NCI-H2107 (cell line): ENCODE measurements at regions not wholly inside any gene's neighbourhood (a gene's known extent, or its start where the extent isn't known, plus 50 kb on each side); places are given as distances from the start of the nearest gene placed in this dataset.

Experiments used
- DNase-seq: peaks from one replicate; lab custom pipeline; 2025; lab: John Stamatoyannopoulos, UW

DNA sequence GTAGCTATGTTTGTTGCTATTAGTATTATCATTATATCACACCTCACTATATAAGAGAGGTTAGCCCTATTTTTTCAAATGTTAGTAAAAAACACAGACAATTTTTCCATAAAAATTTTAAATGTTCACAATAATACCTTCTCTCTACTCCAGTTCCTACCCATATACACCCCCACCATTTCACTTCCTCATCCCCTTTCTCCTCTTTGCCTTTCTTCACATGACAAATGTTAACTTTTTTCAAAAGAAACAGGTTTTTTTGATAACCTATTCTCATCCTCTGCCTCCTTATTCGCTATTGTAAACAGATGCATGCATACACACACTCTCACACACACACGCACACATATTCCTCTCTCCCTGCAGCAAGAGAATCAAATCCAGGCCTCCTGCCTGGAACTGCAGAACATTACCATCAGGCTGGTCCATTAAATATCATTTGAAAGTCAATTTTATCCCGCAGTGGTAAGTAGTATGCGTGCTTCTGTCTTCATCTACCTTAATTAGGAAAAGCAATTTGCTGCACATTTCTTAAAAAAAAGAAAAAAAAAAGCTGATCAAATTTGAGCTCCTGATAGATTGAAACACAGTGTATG is 55.5 kb downstream of the MID1IP1 start:
- DNase-seq, result no peak

DNA sequence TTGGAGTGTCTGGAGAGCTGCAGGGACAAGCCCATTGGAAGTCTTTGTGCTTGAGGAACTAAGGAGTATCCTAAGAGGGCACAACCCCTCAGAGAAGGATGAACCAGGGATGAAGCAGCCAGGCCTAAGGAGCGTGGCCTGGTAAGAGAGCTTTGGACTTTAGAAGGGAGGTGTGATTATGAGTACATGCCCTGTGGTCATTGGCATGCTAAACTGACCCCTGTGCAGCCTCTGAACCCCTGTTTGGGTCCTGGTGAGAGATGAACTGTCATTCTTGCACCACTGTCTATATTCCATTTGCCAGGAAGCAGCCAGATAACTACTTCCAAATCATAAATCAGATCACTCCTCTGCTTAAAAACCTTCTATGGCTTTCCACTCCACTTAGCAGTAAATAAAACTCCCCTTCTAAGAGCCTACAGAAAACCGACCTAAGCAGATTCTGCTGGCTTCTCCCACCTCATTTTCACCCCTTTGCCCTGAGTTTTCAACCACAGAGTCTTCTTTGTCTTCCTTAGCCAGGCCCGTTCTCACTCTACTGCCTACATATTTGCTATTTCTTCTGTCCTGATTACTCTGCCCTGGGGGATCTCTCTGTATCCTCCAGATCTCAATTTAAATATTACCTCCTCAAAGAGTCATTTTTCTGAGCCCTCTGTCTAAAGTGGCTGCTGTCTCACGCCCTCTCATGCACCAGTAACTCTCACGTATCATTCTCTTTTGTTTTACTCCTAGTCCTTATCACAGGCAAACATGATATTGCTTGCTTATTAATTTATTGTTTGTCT is 56.7 kb downstream of the MID1IP1 start:
- no peak for DNase-seq

DNA sequence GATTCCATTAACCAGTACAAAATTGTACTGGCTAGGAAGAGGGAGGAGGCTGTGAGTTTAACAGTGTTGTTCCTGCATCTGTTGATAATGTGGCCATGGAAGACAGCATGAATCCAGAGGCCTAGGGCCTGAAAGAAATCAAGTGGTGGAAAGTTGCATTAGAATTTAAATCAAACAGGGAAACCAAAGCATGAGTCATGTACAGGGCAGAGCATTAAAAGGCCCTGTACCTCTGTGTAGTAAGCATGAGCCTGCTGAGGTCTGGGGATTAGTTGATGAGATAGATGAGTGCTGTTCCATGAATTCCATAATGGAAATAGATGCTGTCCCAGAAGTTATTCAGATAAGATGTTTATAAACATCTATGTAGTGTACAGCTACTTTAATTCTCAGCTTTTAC is 58.3 kb downstream of the MID1IP1 start:
- DNase-seq, result no peak

DNA sequence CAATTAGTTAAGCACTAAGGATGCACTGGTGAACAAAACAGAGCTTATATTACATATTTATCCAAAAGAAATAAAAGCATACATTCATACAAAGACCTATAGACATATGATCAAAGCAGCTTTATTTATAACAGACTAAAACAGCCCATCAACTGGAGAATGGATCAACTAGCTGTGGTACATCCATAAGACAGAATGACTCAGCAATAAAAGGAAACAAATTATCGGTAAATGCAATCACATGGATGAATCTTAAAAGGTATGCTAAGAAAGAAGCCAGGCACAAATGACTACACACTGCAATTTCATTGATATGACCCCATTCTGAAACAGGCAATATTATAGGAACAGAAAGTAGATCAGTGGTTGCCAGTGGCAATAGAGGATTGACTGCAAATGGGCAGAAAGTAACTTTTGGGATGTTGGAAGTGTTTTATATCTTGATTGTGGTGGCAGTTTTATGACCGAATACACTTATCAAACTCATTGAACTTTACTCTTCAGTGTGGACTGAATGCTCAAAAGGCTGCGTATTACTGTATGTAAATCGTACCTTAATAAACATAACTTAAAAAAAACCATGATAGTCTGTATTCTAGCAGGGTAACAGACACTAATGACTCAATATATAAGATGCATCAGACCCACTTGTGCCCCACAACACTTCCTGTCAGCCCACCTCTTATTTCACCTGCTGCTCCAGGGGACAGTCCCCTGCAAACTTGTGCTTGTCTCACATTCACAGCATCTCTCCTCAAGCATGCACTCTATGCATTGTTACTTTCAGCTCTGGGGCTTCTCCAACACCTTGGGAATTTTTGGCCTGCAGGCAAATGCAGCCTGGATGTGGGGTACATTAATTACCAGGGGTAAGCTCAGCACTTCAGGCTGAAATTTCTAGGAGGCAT is 59.1 kb downstream of the MID1IP1 start:
- no peak for DNase-seq

DNA sequence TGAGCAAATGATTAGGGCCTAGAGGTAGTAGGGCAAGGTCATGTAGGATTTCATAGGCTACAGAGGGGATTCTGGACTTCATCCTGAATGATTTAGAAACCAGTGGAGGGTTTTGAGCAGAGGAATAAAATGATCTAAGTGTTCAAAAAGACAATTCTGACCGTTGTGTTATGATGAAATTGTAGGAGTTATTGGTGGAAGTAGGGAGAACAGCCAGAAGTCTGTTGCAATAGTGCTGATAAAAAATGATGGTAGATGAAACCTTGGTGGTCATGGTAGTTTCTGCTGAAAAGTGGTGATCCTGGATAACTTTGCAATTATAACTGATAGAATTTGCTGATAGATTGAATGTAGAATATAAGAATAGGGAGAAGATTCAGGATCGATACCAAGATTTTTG is 60.2 kb downstream of the MID1IP1 start:
- DNase-seq, result no peak

DNA sequence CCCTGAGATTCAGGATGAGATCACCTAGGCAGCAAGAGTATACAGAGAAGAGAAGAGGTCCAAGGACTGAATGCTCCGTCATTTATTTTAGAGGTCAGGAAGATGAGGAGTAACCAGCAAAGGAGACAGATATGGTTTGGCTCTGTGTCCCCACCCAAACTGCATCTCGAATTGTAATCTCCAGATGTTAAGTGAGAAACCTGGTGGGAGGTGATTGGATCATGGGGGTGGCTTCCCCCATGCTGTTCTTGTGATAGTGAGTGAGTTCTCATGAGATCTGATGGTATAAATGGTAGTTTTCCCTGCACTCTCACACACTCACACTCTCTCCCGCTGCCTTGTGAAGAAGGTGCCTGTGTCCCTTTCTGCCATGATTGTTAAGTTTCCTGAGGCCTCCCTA is 60.8 kb downstream of the MID1IP1 start:
- no peak for DNase-seq

DNA sequence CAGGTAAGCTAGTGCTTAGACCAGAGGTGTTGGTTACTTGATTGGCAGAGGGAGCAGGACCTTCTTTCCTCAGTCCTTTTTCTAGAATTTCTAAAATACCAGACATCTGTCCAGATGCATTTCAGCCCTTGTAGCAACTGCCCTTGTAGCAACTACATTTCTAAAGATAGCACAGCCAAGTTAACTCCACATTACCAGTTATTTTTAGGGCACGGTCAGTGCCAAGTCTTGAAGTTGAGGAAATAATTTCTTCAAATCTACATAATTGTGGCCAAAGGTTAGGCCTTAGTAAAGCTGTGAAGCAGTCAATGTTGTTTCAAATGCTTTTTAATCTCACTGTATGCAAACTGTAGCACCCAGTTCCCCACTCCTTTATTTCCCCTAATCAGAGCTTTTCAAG is 62.9 kb downstream of the MID1IP1 start:
- no peak for DNase-seq

DNA sequence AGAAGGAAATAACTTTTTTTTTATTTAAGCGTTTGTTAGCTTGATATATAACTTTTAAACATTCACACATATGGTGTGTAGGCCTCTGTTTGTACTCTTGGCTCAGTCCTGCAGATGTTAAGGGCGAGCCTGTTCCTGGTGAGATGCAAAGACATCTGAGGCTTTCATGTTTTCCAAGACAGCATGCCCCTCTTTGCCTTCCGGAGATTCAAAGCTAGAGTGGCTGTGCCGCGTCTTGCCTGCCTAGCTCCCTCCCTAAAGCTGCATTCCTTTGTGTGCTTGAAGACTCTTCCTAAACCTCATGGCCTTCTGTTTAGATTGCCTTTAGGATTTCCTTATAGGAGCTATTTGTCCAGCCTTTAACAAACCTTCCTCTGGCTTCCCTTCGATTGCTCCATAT is 67.1 kb downstream of the MID1IP1 start:
- DNase-seq, result no peak

DNA sequence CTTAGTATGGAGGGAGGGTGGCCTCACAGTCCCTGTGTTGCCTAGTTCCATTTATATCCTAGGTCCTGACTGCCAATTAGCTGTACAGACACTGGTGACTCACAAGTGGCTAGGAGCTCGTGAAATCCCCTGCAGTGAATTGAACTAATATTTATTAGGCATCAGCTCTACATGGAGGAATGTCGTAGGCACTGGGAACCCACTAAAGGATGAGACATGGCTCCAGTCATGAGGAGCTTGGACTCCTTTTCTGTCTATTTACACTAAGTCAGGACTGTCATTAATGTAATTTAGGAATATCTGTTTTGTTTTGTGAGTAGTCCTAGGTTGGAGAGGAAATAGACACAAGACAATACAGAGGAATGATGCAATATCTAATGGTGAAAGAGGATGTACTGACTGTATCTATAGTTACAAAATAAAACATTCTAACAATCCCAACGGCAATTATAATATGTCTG is 67.7 kb downstream of the MID1IP1 start:
- no peak for DNase-seq

DNA sequence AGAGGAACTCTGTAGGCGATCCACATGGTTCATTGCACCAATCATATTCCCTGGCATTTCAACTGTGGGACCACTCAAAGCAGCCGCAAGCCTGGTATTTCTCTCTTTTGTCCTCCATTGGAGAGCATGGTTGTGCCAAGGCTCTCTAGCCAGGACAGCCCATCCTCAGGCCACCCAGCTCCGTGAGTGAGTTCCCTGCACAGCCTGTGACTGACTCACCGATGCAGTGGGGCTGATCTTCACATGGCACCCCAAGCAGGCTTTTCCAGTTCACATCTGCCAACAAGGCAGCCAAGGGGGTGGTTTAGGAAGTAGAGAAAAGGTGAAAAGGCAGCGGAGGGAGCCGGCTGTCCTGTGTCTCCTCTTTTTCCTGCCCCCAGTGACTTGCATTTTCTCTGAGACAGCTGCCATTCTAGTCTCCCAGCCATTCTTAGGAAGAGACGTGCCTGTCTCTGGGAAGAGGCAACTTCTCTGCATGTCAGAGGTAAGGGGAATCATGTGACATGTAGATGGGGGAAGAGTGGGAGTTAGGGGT is 69.2 kb downstream of the MID1IP1 start:
- DNase-seq, result no peak

DNA sequence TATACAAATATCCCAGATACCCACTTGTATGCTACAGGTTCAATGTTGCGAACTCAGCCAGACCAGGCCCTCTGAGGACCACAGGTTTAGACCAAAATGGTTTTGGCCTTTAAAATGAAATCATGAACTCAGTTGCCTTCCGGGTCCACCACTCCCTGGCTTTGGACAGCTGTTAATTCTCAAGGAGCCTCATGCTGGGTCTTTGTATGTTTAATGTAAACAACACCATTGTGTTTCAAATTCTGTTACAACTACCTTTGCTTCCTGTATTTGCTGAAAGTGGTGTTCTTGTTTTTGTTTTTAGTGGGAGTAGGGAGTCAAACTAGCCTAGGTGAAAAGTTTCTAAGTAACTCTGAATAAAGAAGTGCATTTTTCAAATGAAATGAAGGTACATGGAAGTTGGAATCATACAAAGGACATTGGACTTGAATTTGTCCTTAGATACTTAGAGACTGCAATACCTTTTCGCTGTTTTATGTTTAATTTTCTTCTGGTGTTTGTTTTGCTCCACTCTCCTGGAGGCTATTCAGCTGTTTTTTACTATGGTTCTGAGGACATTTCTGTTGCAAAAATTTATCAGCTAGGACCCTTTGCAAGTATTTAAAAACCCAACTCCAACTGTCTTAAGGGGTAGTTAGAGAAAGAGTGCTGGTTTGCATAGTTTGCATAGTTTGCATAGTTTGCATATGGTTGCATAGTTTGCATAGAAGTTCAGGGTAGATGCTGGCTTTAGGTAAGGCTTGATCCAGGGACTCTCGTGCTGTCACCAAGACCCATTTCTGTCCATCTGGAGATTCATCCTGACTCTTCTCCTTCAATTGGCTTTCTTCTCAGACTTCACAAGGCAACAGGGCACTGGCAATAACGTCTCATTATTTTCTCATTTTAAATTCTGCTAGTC is 70.1 kb downstream of the MID1IP1 start:
- no peak for DNase-seq

DNA sequence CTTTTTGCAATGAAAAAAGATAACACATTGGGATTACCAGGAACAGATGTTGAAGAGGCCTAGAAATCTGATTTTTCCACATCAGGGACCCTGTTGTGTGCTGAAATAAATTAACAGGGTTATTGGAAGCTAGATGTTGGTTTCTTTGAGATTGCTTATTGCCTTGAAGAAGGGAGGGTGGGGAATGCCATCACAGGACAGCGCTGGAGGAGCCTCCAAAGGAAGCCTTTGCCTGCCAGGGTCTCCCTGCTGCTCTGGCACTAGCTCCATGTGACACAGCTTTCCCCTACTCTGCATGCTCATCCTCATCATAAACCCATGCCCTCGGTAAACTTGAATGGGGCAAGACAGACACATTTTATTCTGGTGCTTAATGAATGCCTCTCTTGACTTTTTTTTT is 76.1 kb downstream of the MID1IP1 start:
- no peak for DNase-seq

DNA sequence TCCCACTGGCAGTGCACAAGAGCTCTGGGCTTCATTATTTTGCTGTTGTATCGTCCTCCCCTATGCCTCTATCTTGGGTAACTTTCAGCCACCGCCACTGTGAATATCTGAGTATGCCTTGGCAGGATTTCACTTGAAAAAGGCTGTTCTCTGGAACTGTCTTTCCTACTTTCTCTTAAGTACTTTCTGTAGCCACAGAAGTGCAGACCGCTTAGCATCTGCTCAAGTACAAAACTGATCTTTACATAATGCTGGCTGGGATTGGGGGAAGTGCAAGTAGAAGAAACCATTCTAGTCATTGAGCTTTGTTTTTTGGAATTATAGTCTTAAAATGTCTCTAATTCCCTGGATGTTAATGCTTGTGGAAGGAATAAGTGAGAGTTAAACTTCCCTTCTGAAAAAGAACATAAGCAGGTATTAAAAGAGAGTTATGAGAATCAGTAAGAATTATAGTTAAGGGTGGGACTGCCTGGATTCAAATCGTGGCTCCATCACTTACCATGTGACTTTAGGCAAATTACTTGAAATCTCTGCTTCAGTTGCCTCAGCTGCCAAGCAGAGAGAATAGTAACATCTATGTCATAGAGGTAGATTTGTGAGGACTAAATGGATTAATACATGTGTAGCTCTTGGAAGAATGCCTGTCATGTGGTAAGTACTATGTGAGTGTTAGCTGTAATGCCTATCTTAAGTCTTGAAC is 77.5 kb downstream of the MID1IP1 start:
- DNase-seq, result no peak

DNA sequence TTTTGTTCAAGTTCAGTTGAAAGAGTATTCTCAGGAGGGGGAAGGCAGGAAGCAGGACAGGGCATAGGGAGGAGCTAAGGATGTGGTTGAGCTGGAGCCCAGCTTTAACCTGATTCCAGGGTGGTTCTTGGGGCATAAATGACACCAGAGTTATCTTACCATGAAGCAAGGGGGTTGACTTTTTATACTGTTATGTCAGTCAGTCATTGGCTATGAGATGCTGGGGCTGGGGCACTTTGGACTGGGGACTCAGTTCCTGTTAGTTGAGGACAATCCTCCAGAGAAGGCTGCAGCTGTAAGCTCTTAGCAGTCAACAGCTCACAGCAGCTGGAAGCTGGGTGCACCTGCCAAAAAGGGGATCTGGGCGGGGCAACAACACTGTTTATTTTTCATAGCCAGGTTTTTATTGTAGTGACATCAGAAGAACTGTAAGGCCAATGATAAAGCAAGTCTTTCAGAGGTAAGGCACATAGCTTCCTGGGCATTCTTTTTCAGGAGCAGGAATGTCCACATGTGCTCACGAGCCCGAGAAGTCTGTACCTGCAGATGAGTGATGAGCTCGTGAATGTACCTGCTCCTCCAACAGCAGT is 78.5 kb downstream of the MID1IP1 start:
- DNase-seq, result peak; percentile 71

DNA sequence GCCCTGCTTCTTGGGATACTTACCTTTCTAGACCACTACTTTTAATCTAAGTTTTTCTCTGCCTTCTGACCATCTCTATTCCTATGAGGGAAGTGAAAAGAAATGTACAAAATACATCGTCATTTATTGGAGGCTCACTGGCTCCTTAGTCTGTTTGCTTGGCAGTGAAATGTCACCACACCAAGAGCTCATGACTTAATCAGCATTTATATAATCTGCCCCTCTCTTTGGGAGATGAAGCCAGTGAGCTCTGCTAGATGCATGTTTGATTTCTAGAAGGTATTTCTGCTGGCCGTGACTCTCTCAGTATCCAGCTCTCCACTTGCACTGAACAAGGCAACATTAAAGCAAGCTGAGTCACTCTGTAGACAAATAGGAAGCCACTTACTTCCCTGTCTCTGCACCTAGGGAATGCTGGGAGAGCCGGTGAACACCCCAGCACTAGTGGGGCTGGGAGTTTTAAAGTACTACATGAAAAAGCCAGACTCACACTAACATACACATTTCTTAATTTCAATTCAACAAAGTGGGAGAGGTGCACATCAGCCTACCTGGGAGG is 79.1 kb downstream of the MID1IP1 start:
- no peak for DNase-seq

DNA sequence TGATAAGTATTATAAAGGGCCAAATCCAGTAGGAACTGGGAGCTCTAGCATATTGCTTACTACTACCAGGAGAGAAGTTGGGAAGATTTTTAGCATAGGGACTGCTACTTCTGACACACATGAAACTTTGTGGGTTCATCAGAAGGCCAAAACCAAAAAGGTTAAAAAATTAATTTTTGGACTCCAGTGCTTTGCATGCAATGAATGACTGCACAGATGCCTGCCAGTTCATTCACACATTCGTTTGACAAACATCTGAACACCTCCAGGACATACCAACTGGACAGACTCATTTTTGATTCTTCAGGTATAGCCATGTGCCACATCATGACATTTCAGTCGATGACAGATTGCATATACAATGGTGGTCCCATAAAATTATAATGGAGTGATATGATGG is 79.8 kb downstream of the MID1IP1 start:
- no peak for DNase-seq

DNA sequence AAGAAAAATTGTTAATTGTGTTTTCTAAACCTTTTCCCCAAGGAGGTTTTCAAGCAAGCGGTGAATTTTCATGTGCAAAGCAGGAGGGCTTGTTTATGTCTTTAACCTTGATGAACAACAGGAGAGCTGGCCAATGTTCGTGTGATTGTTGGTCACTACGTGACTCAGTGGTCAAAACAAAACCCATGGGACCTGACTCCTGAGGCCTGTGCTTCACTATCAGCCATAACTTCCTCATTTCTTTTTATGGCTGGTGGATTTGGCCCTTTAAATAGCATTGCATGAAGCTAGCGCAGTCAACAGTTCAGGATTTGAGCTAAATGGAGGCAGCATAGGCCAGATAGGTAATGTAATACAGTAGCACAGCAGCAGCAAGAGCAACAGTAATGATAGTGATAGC is 80.5 kb downstream of the MID1IP1 start:
- no peak for DNase-seq

DNA sequence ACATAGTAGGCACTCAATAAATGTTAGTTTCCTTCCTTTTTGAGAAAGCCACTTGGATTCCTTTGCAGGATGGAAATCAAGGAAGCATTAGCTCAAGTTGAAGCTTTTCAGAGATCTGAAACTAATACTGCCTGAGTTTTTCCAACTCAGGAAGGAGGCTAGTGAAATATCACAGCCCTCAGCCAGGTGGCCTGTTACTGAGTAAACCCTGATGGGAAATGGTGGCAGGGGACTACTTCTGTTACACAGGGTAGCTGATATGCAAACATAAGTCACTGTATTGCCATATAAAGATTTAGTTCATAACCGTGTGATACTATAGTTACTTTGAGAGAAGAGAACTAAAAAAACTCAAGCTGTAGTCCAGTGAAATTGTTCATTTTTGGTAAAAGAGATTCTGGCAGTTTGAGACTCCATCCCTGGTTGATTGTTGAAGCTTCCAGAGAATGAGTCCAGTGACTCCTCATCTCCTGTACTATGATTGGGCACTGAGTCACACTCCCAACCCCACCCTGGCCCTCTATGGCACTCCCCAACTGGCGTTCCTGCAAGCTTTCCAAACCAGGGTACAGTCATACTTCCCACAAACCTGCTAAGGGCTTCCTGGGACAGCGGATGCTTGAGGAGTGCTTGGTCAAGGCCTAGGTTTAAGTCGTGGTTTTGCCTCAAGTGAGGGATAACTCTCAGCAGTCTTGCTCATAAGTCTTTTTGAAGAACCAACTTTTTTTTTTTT is 81.8 kb downstream of the MID1IP1 start:
- DNase-seq, result no peak

DNA sequence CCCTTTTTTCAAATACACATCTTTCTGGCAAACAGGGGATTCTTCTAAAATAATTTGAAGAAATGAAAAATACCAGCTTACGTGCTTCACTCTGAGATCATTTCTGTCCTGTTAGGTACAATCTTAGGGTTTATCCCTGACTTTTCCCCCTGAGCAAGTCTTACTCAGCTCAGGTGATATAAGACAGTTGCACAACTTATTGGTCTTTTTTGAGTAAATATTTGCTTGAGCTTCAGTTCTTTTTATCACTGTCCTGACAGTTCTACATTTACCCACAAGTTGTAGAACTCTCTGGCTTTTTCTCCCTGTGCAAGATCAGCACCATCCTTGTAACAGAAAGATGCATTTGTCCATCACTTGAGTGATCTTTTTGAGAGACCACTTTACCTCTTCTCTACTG is 84.9 kb downstream of the MID1IP1 start:
- no peak for DNase-seq
